IMR-90 (cell line): ENCODE measurements at regions not wholly inside any gene's neighbourhood (a gene's known extent, or its start where the extent isn't known, plus 50 kb on each side); places are given as distances from the start of the nearest gene placed in this dataset.

ENCODE experiments used
- ATAC-seq: fragments of 200-7000 bp; cut with Tn5 transposase; 2 replicates; pipeline ENCODE4 v1.9.1; 2020; ENCODE audit warnings: low read depth, mild to moderate bottlenecking, moderate library complexity
- BruUV-seq: library from RNA; stranded (reverse); fragments of 400-500 nt; replicated peaks from 2 replicates; lab custom pipeline; 2021; lab: Mats Ljungman, UMichigan
- CTCF ChIA-PET: fragments of 300-600 bp; formaldehyde crosslinking; extraction: SDS; loops from one replicate; lab custom pipeline; 2021; ENCODE audit warnings: antibody characterized with exemption; lab: Yijun Ruan, JAX
- POLR2A ChIA-PET: fragments of 300-600 bp; sonication (Branson Sonifier 250); formaldehyde crosslinking; loops from one replicate; lab custom pipeline; 2022; ENCODE audit warnings: antibody characterized with exemption; ENCODE audit not compliant: unreplicated experiment; lab: Charles Lee
- DNase-seq: peaks from one replicate; pipeline ENCODE4 v3.0.0; 2013
- H2AFZ ChIP-seq: replicated peaks from 2 replicates; pipeline ENCODE3; 2013; ENCODE audit warnings: low read length, mild to moderate bottlenecking; ENCODE audit not compliant: poor library complexity
- H2AK5ac ChIP-seq: 2 replicates; pipeline ENCODE4 v1.6.1; 2013; ENCODE audit warnings: low read depth, low read length, inconsistent platforms
- H2AK9ac ChIP-seq: replicated peaks from 2 replicates; pipeline ENCODE3; 2013; ENCODE audit warnings: mild to moderate bottlenecking, low read depth, low read length, moderate library complexity; ENCODE audit not compliant: poor library complexity
- H2BK120ac ChIP-seq: 2 replicates; pipeline ENCODE4 v1.6.1; 2013; ENCODE audit warnings: low read depth, low read length, inconsistent platforms
- H2BK15ac ChIP-seq: 3 replicates; pipeline ENCODE4 v1.6.1; 2013; ENCODE audit warnings: low read depth, low read length, inconsistent platforms
- H2BK20ac ChIP-seq: 2 replicates; pipeline ENCODE4 v1.6.1; 2013; ENCODE audit warnings: low read depth, mild to moderate bottlenecking, inconsistent platforms, low read length, moderate library complexity
- H2BK5ac ChIP-seq: 2 replicates; pipeline ENCODE4 v1.6.1; 2013; ENCODE audit warnings: mild to moderate bottlenecking, low read depth, low read length, inconsistent platforms; ENCODE audit not compliant: poor library complexity, severe bottlenecking
- H3K14ac ChIP-seq: replicated peaks from 2 replicates; pipeline ENCODE4 v1.6.1; 2013; ENCODE audit warnings: low read depth, low read length, inconsistent platforms
- H3K18ac ChIP-seq: 2 replicates; pipeline ENCODE4 v1.6.1; 2013; ENCODE audit warnings: low read depth, low read length, control low read depth
- H3K23ac ChIP-seq: 2 replicates; pipeline ENCODE4 v1.6.1; 2013; ENCODE audit warnings: low read depth, low read length, inconsistent platforms
- H3K27ac ChIP-seq: 2 replicates; pipeline ENCODE4 v1.5.1; 2013; ENCODE audit warnings: mild to moderate bottlenecking, control low read depth, low read length; ENCODE audit not compliant: insufficient read depth
- H3K27me3 ChIP-seq: 2 replicates; pipeline ENCODE4 v1.6.1; 2013; ENCODE audit warnings: low read length; ENCODE audit not compliant: control insufficient read depth, insufficient read depth
- H3K36me3 ChIP-seq: 2 replicates; pipeline ENCODE4 v1.6.1; 2013; ENCODE audit warnings: low read length, mixed read lengths; ENCODE audit not compliant: control insufficient read depth, insufficient read depth
- H3K4ac ChIP-seq: 2 replicates; pipeline ENCODE4 v1.6.1; 2013; ENCODE audit warnings: low read depth, low read length, inconsistent platforms
- H3K4me1 ChIP-seq: 2 replicates; pipeline ENCODE4 v1.6.1; 2013; ENCODE audit warnings: low read length, mixed read lengths; ENCODE audit not compliant: control insufficient read depth, insufficient read depth
- H3K4me2 ChIP-seq: 2 replicates; pipeline ENCODE4 v1.6.1; 2013; ENCODE audit warnings: low read depth, mild to moderate bottlenecking, control low read depth, low read length, moderate library complexity
- H3K4me3 ChIP-seq: 2 replicates; pipeline ENCODE4 v1.5.1; 2013; ENCODE audit warnings: low read depth, mild to moderate bottlenecking, control low read depth, low read length, moderate library complexity; ENCODE audit not compliant: insufficient read depth
- H3K56ac ChIP-seq: 2 replicates; pipeline ENCODE4 v1.6.1; 2013; ENCODE audit warnings: low read length, inconsistent platforms; ENCODE audit not compliant: insufficient read depth; ENCODE audit errors: extremely low read depth
- H3K79me1 ChIP-seq, 2 experiments: 2 replicates each; pipeline ENCODE4 v1.6.1; 2013; ENCODE audit warnings: low read length in 2 of 2, inconsistent platforms in 1 of 2, low read depth in 1 of 2
- H3K9ac ChIP-seq: 2 replicates; pipeline ENCODE4 v1.6.1; 2013; ENCODE audit warnings: low read depth, low read length, control low read depth
- H3K9me1 ChIP-seq: 2 replicates; pipeline ENCODE4 v1.6.1; 2013; ENCODE audit warnings: low read length, inconsistent platforms; ENCODE audit not compliant: insufficient read depth
- H3K9me3 ChIP-seq: 2 replicates; pipeline ENCODE4 v1.6.1; 2013; ENCODE audit warnings: low read length; ENCODE audit not compliant: control insufficient read depth, insufficient read depth
- H4K20me1 ChIP-seq: 2 replicates; pipeline ENCODE4 v1.6.1; 2013; ENCODE audit warnings: low read length, inconsistent platforms; ENCODE audit not compliant: insufficient read depth
- H4K5ac ChIP-seq: 2 replicates; pipeline ENCODE4 v1.6.1; 2013; ENCODE audit warnings: mild to moderate bottlenecking, low read depth, low read length, control low read depth
- H4K8ac ChIP-seq, 2 experiments: 2 replicates each; pipeline ENCODE4 v1.6.1; 2013; ENCODE audit warnings: low read depth in 2 of 2, low read length in 2 of 2, control low read depth in 1 of 2, inconsistent platforms in 1 of 2
- H4K91ac ChIP-seq: 2 replicates; pipeline ENCODE4 v1.6.1; 2013; ENCODE audit warnings: low read depth, low read length, inconsistent platforms; ENCODE audit not compliant: insufficient read depth
- BHLHE40 ChIP-seq: fragments of 150-350 bp; IDR thresholded peaks from 2 replicates; pipeline ENCODE4 v1.6.1; 2016; ENCODE audit warnings: mild to moderate bottlenecking, low read depth, low read length
- CEBPB ChIP-seq: IDR thresholded peaks from 2 replicates; pipeline ENCODE4 v1.6.1; 2012; ENCODE audit warnings: low read depth, low read length, improper control_type of control experiment
- CHD1 ChIP-seq: IDR thresholded peaks from 2 replicates; pipeline ENCODE4 v1.6.1; 2012; ENCODE audit warnings: low read depth, low read length, improper control_type of control experiment
- CTCF ChIP-seq: conservative IDR thresholded peaks from 2 replicates; pipeline ENCODE4 v1.5.1; 2012; ENCODE audit warnings: mild to moderate bottlenecking, low read depth, low read length, improper control_type of control experiment
- FOS ChIP-seq: fragments of 150-350 bp; IDR thresholded peaks from 2 replicates; pipeline ENCODE4 v1.6.1; 2016; ENCODE audit warnings: low read depth, low read length
- MAFK ChIP-seq: IDR thresholded peaks from 2 replicates; pipeline ENCODE4 v1.6.1; 2012; ENCODE audit warnings: low read depth, low read length, improper control_type of control experiment
- MAZ ChIP-seq: IDR thresholded peaks from 2 replicates; pipeline ENCODE4 v1.6.1; 2012; ENCODE audit warnings: low read depth, mild to moderate bottlenecking, low read length, improper control_type of control experiment, moderate library complexity, borderline replicate concordance
- MXI1 ChIP-seq: IDR thresholded peaks from 2 replicates; pipeline ENCODE4 v1.6.1; 2012; ENCODE audit warnings: low read depth, mild to moderate bottlenecking, low read length, moderate library complexity, borderline replicate concordance
- NFE2L2 ChIP-seq: fragments of 150-350 bp; IDR thresholded peaks from 2 replicates; pipeline ENCODE4 v1.6.1; 2016; ENCODE audit warnings: low read depth, mild to moderate bottlenecking, low read length
- POLR2A ChIP-seq: IDR thresholded peaks from 2 replicates; pipeline ENCODE4 v1.6.1; 2012; ENCODE audit warnings: mild to moderate bottlenecking, low read depth, low read length
- RAD21 ChIP-seq: IDR thresholded peaks from 2 replicates; pipeline ENCODE4 v1.6.1; 2012; ENCODE audit warnings: low read length, improper control_type of control experiment
- RCOR1 ChIP-seq: IDR thresholded peaks from 2 replicates; pipeline ENCODE4 v1.6.1; 2012; ENCODE audit warnings: mild to moderate bottlenecking, low read length, improper control_type of control experiment; ENCODE audit not compliant: insufficient replicate concordance
- RFX5 ChIP-seq: IDR thresholded peaks from 2 replicates; pipeline ENCODE4 v1.8.0; 2012; ENCODE audit warnings: low read depth, mild to moderate bottlenecking, low read length, moderate library complexity
- SMC3 ChIP-seq: fragments of 150-350 bp; IDR thresholded peaks from 2 replicates; pipeline ENCODE4 v1.6.1; 2016; ENCODE audit warnings: low read depth, mild to moderate bottlenecking, antibody characterized with exemption, low read length, moderate library complexity
- USF2 ChIP-seq: fragments of 150-350 bp; IDR thresholded peaks from 2 replicates; pipeline ENCODE4 v1.6.1; 2017; ENCODE audit warnings: mild to moderate bottlenecking, antibody characterized with exemption, low read length, low read depth
- WGBS, 2 experiments: methylation state at CpG; one replicate each; pipeline versions ENCODE4 v1.1.5 to v1.1.7; 2013; ENCODE audit warnings: missing lambda C conversion rate in 2 of 2; ENCODE audit not compliant: insufficient read length in 1 of 2; ENCODE audit errors: extremely low coverage in 2 of 2; 5-methylcytosine and 5-hydroxymethylcytosine counted together
- dilution Hi-C: fragments of 300-500 bp; cut with HindIII; formaldehyde crosslinking; loops from one replicate; pipeline ENCODE4 v1.14.3; 2018; ENCODE audit warnings: low sequenced_read_pairs; ENCODE audit not compliant: unreplicated experiment
- in situ Hi-C: fragments of 300-500 bp; cut with MboI; formaldehyde crosslinking; loops from 3 replicates; pipeline ENCODE4 v1.14.3; 2019; ENCODE audit warnings: low sequenced_read_pairs, inconsistent platforms, mixed read lengths
- intact Hi-C: fragments of 100-400 bp; cut with micrococcal nuclease; formaldehyde crosslinking; loops from 2 replicates; pipeline ENCODE4 v1.10.0; 2022
- TF ChIP-seq, protein P1 (sequence below): fragments of 150-350 bp; IDR thresholded peaks from 2 replicates; pipeline ENCODE4 v1.6.1; 2016; ENCODE audit warnings: low read depth, mild to moderate bottlenecking, low read length, moderate library complexity, borderline replicate concordance

DNA sequence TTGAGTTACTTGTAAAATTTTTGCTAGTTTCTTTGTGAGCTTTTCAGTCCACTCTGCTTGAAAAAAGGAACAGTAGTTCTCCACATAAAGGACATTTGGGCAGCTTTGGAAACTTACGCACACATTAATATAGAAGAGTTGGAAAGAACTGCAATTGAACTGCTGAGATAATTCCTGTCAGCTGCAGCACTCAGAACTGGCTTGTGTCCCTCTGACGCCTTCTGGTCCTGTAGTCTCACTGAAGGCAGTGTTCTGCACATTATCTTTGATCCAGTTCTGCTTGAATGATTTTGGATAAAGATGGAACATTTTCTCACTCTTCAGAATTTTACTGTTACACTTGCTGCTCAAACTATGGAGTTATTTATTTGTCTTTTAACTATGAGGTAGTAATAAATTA is 901.9 kb downstream of the OTOL1 start:
- Histone ChIP-seq H2BK20ac (no peak overlapping the region), H3K9me1 (no peaks in the 10 kb centered on the region), H2AK9ac (no peak overlapping the region), H2BK15ac (no peak overlapping the region), H3K27ac (no peak overlapping the region), H3K79me1 (no peaks in the 10 kb centered on the region), H3K4me1 (no peaks in the 10 kb centered on the region), H3K4me2 (no peak overlapping the region), H3K36me3 (no peaks in the 10 kb centered on the region), H2BK5ac (no peak overlapping the region), H3K18ac (no peak overlapping the region), H3K4me3 (no peak overlapping the region), H3K9me3 (no peaks in the 10 kb centered on the region; the same call in 1 of the 2 replicates), H4K8ac (no peak overlapping the region), H3K27me3 (no peaks in the 10 kb centered on the region), H4K20me1 (no peaks in the 10 kb centered on the region), H3K9ac (no peak overlapping the region), H2AK5ac (no peak overlapping the region), H2BK120ac (no peak overlapping the region), H3K56ac (no peak overlapping the region), H3K14ac (no peak overlapping the region), H2AFZ (no peak overlapping the region), H4K91ac (no peak overlapping the region), H3K23ac (no peak overlapping the region), H3K4ac (no peak overlapping the region), H4K5ac (no peak overlapping the region)
- dilution Hi-C loops = no loop called here
- 100% methylated on average over 1 of the region's 2 CpGs; no CpG with 5 or more reads in 1 of the 2 experiments for WGBS, 2 experiments
- in situ Hi-C loops = no loop called here
- intact Hi-C loops = no loop called here
- DNase-seq (no peak), ATAC-seq (no peak)
- TF ChIP-seq MXI1 (no peak), USF2 (no peak), NFE2L2 (no peak), CTCF (no peak), CHD1 (no peak), FOS (no peak), MAFK (no peak), CEBPB (no peak), SMC3 (no peak), RCOR1 (no peak), RFX5 (no peak), MAZ (no peak), BHLHE40 (no peak), RAD21 (no peak), POLR2A (no peak)
- TF ChIP-seq, protein P1, sequence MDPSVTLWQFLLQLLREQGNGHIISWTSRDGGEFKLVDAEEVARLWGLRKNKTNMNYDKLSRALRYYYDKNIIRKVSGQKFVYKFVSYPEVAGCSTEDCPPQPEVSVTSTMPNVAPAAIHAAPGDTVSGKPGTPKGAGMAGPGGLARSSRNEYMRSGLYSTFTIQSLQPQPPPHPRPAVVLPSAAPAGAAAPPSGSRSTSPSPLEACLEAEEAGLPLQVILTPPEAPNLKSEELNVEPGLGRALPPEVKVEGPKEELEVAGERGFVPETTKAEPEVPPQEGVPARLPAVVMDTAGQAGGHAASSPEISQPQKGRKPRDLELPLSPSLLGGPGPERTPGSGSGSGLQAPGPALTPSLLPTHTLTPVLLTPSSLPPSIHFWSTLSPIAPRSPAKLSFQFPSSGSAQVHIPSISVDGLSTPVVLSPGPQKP = no peak
- CTCF ChIA-PET = interaction anchor here (0.6 kb wide), 1 partner anchor 24 kb away, joined by 3 read pairs; no protein-coding TSS in a partner anchor
- POLR2A ChIA-PET = no interaction called here
- no TSS peak for BruUV-seq
